PC-3 (cell line): ENCODE measurements at regions not wholly inside any gene's neighbourhood (a gene's known extent, or its start where the extent isn't known, plus 50 kb on each side); places are given as distances from the start of the nearest gene placed in this dataset.

ENCODE experiments used
- ATAC-seq: fragments of 200-7000 bp; cut with Tn5 transposase; 2 replicates; pipeline ENCODE4 v1.9.1; 2020; ENCODE audit warnings: mild to moderate bottlenecking, moderate library complexity
- BruUV-seq: library from RNA; stranded (reverse); fragments of 400-500 nt; replicated peaks from 2 replicates; lab custom pipeline; 2021; lab: Mats Ljungman, UMichigan
- CTCF ChIA-PET: fragments of 300-600 bp; sonication (Branson Sonifier 250); formaldehyde crosslinking; loops from one replicate; lab custom pipeline; 2022; ENCODE audit warnings: antibody characterized with exemption; lab: Charles Lee
- POLR2A ChIA-PET: fragments of 300-600 bp; sonication (Branson Sonifier 250); formaldehyde crosslinking; loops from one replicate; lab custom pipeline; 2022; ENCODE audit warnings: antibody characterized with exemption; ENCODE audit not compliant: unreplicated experiment; lab: Charles Lee
- DNase-seq: peaks from one replicate; pipeline ENCODE4 v3.0.0-alpha.2; 2015
- H2AFZ ChIP-seq: fragments of 300-600 bp; sonication (generic); 2 replicates; pipeline ENCODE4 v1.6.0; 2016; ENCODE audit warnings: antibody characterized with exemption, low read length
- H3F3A ChIP-seq: fragments of 300-600 bp; sonication (generic); one replicate; pipeline ENCODE4 v1.6.0; 2017; ENCODE audit warnings: antibody characterized with exemption, low read length, control low read depth, mild to moderate bottlenecking; ENCODE audit not compliant: unreplicated experiment
- H3K27ac ChIP-seq: fragments of 300-600 bp; sonication (generic); 2 replicates; pipeline ENCODE4 v1.5.1; 2016; ENCODE audit warnings: mild to moderate bottlenecking, low read length
- H3K27me3 ChIP-seq: fragments of 300-600 bp; sonication (generic); 2 replicates; pipeline ENCODE4 v1.6.1; 2016; ENCODE audit warnings: low read length, mixed read lengths
- H3K36me3 ChIP-seq: fragments of 300-600 bp; sonication (generic); 2 replicates; pipeline ENCODE4 v1.6.1; 2016; ENCODE audit warnings: low read depth, mixed run types, low read length, mixed read lengths
- H3K4me1 ChIP-seq: fragments of 300-600 bp; sonication (generic); 2 replicates; pipeline ENCODE4 v1.5.1; 2016; ENCODE audit warnings: low read length; ENCODE audit not compliant: insufficient read depth
- H3K4me2 ChIP-seq: fragments of 300-600 bp; sonication (generic); 2 replicates; pipeline ENCODE4 v1.6.0; 2016; ENCODE audit warnings: low read length
- H3K4me3 ChIP-seq: fragments of 300-600 bp; sonication (generic); 2 replicates; pipeline ENCODE4 v1.5.1; 2016; ENCODE audit warnings: mild to moderate bottlenecking, low read length, mixed read lengths
- H3K79me2 ChIP-seq: fragments of 300-600 bp; sonication (generic); 2 replicates; pipeline ENCODE4 v1.6.1; 2017; ENCODE audit warnings: low read length, mixed read lengths
- H3K9ac ChIP-seq: fragments of 300-600 bp; sonication (generic); 2 replicates; pipeline ENCODE4 v1.6.0; 2016; ENCODE audit warnings: mild to moderate bottlenecking, low read length
- H3K9me2 ChIP-seq: fragments of 300-600 bp; sonication (generic); replicated peaks from 2 replicates; pipeline ENCODE4 v1.6.1; 2016; ENCODE audit warnings: mixed run types, low read length, mixed read lengths
- H3K9me3 ChIP-seq: fragments of 300-600 bp; sonication (generic); 2 replicates; pipeline ENCODE4 v1.6.1; 2016; ENCODE audit warnings: low read length, mixed read lengths
- H4K20me1 ChIP-seq: fragments of 300-600 bp; sonication (generic); 2 replicates; pipeline ENCODE4 v1.6.1; 2016; ENCODE audit warnings: low read length, mixed read lengths
- EZH2 ChIP-seq: fragments of 300-600 bp; sonication (generic); IDR thresholded peaks from one replicate; pipeline ENCODE4 v1.6.1; 2017; ENCODE audit warnings: antibody characterized with exemption, mild to moderate bottlenecking, low read length; ENCODE audit not compliant: unreplicated experiment
- EZH2phosphoT487 ChIP-seq: fragments of 300-600 bp; sonication (generic); IDR thresholded peaks from 2 replicates; pipeline ENCODE4 v1.6.1; 2018; ENCODE audit warnings: mild to moderate bottlenecking, antibody characterized with exemption, low read length, borderline replicate concordance
- intact Hi-C: fragments of 100-400 bp; cut with micrococcal nuclease; formaldehyde crosslinking; loops from 2 replicates; pipeline ENCODE4 v1.9.0; 2023
- TF ChIP-seq, protein P1 (sequence below): fragments of 300-600 bp; sonication (generic); conservative IDR thresholded peaks from 2 replicates; pipeline ENCODE4 v1.5.1; 2017; ENCODE audit warnings: antibody characterized with exemption, low read depth, mild to moderate bottlenecking, low read length

DNA sequence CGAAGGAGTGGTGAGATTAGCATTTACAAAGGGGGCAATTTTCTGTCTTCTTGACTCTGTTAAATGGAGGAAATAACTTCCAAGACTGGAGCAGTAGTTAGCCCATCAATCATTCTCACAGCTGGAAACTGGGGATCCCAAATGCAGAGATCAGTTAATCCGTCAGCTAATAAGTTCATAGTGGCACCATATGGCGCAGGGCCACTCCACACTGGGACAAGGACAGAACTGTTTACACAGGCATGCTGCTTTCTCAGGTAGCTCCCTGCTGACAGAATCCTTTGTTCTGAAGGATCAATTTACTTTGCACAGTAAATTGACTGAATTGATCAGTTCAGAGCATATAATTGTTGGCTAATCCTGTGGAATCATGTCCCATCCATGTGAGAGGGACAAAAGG, 395.7 kb downstream of the TMEM161B start:
- ChIA-PET POLR2A (no interaction called here), CTCF (no interaction called here)
- Histone ChIP-seq H3K9me3 (no peaks in the 10 kb centered on the region), H3K79me2 (no peaks in the 10 kb centered on the region), H4K20me1 (no peaks in the 10 kb centered on the region), H3K27ac (no peak overlapping the region), H3K36me3 (no peaks in the 10 kb centered on the region), H3K9me2 (no peaks in the 10 kb centered on the region), H3F3A (no peaks in the 10 kb centered on the region), H3K4me3 (no peak overlapping the region), H2AFZ (no peak overlapping the region), H3K9ac (no peak overlapping the region), H3K27me3 (no peaks in the 10 kb centered on the region), H3K4me1 (no peaks in the 10 kb centered on the region), H3K4me2 (no peak overlapping the region)
- ATAC-seq (no peak), DNase-seq (no peak)
- BruUV-seq, result no TSS peak
- intact Hi-C loops, result no loop called here
- TF ChIP-seq, protein P1, sequence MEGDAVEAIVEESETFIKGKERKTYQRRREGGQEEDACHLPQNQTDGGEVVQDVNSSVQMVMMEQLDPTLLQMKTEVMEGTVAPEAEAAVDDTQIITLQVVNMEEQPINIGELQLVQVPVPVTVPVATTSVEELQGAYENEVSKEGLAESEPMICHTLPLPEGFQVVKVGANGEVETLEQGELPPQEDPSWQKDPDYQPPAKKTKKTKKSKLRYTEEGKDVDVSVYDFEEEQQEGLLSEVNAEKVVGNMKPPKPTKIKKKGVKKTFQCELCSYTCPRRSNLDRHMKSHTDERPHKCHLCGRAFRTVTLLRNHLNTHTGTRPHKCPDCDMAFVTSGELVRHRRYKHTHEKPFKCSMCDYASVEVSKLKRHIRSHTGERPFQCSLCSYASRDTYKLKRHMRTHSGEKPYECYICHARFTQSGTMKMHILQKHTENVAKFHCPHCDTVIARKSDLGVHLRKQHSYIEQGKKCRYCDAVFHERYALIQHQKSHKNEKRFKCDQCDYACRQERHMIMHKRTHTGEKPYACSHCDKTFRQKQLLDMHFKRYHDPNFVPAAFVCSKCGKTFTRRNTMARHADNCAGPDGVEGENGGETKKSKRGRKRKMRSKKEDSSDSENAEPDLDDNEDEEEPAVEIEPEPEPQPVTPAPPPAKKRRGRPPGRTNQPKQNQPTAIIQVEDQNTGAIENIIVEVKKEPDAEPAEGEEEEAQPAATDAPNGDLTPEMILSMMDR, result no peak
- TF ChIP-seq EZH2phosphoT487, result no peak
- no peak for TF ChIP-seq EZH2

DNA sequence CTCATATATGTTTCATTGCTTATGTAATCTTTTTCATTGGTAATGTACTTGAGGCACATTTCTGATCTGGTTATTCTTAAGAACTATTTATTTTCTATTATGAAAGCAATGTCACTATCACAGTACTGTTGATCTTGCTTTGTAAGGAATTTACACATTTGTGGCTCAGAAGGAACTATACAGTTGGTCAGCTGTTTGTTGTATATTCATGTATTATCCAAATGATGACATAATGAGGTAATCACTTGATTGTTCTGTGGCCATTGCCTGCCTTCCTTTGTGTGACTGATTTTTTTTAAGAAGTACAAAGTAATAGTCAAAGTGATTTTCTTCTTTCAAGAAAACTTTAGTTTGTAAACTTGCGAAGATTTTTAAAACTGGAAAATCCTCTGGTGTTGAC, 399.9 kb downstream of the TMEM161B start:
- H2AFZ ChIP-seq, result no peak overlapping the region
- no peak for DNase-seq
- H3K27ac ChIP-seq, result no peak overlapping the region
- no peaks in the 10 kb centered on the region for H3K36me3 ChIP-seq
- no peak overlapping the region for H3K9ac ChIP-seq
- no peaks in the 10 kb centered on the region for H3K79me2 ChIP-seq
- ChIA-PET CTCF (no interaction called here), POLR2A (no interaction called here)
- intact Hi-C loops, result no loop called here
- H3K9me3 ChIP-seq, result no peaks in the 10 kb centered on the region
- ATAC-seq, result no peak
- H3K4me3 ChIP-seq, result no peak overlapping the region
- no peaks in the 10 kb centered on the region for H3K4me1 ChIP-seq
- H3K9me2 ChIP-seq, result no peaks in the 10 kb centered on the region
- H3F3A ChIP-seq, result no peaks in the 10 kb centered on the region
- H3K4me2 ChIP-seq, result no peak overlapping the region
- H3K27me3 ChIP-seq, result no peaks in the 10 kb centered on the region
- no peak for TF ChIP-seq EZH2
- TF ChIP-seq, protein P1, result no peak
- TF ChIP-seq EZH2phosphoT487, result no peak
- no peaks in the 10 kb centered on the region for H4K20me1 ChIP-seq
- BruUV-seq, result no TSS peak

DNA sequence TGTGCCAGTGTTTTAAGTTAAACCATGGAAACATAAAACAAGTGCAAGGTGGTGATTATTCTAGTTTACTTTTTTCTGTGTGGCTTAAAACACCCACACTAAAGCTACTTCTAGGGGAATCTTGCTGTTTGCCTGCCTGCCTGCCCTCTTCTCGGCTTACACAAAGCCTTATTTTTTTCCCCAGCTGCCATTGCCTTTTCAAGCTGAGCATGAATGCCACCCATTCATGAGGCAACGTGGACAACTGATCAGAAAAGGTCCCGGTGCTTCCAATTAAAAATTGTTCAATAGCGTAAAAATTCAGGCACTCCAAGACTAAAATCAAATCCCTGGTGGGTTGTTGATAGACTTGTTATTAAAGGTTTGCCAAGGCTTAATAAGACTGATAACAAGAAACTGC, 401.4 kb downstream of the TMEM161B start:
- Histone ChIP-seq H3K27me3 (no peaks in the 10 kb centered on the region), H3K4me2 (no peak overlapping the region), H3K79me2 (no peaks in the 10 kb centered on the region), H3F3A (no peaks in the 10 kb centered on the region), H3K4me1 (no peaks in the 10 kb centered on the region), H2AFZ (no peak overlapping the region), H3K27ac (no peak overlapping the region), H3K9ac (no peak overlapping the region), H3K9me3 (no peaks in the 10 kb centered on the region), H3K9me2 (no peaks in the 10 kb centered on the region), H3K36me3 (no peaks in the 10 kb centered on the region), H4K20me1 (no peaks in the 10 kb centered on the region), H3K4me3 (no peak overlapping the region)
- ATAC-seq (no peak), DNase-seq (no peak)
- intact Hi-C loops, result no loop called here
- ChIA-PET CTCF (interaction anchor here (0.6 kb wide), 1 partner anchor 79 kb away, joined by 5 read pairs; no protein-coding TSS in a partner anchor), POLR2A (no interaction called here)
- TF ChIP-seq EZH2, result no peak
- TF ChIP-seq EZH2phosphoT487, result no peak
- BruUV-seq, result no TSS peak
